ENCODE measurements at regions not wholly inside any gene's neighbourhood (a gene's known extent, or its start where the extent isn't known, plus 50 kb on each side); places are given as distances from the start of the nearest gene placed in this dataset.

- Histone ChIP-seq H3K4me1 (ENCODE audit: control insufficient read depth in 5 of 5, insufficient read depth in 5 of 5, low read length in 5 of 5) (peaks cover 0 to 31% (median 6%) of the 10 kb centered on the region in 5 donors), H3K4me3 (ENCODE audit: low read depth in 1 of 5, low read length in 5 of 5) (no peak overlapping the region), H3K36me3 (ENCODE audit: control insufficient read depth in 5 of 5, insufficient read depth in 5 of 5, low read length in 5 of 5) (no peaks in the 10 kb centered on the region), H3K27ac (ENCODE audit: low read depth, low read length) (no peak overlapping the region), H3K27me3 (ENCODE audit: control insufficient read depth in 5 of 5, insufficient read depth in 4 of 5, low read length in 5 of 5) (no peaks in the 10 kb centered on the region), H3K9ac (ENCODE audit: low read length in 5 of 5) (no peak overlapping the region), H3K9me3 (ENCODE audit: control insufficient read depth in 5 of 5, low read length in 5 of 5) (no peaks in the 10 kb centered on the region)
These were observed 179.4 kb downstream of the MAF start for GRCh38 chr16:79421126-79421525.

DNA sequence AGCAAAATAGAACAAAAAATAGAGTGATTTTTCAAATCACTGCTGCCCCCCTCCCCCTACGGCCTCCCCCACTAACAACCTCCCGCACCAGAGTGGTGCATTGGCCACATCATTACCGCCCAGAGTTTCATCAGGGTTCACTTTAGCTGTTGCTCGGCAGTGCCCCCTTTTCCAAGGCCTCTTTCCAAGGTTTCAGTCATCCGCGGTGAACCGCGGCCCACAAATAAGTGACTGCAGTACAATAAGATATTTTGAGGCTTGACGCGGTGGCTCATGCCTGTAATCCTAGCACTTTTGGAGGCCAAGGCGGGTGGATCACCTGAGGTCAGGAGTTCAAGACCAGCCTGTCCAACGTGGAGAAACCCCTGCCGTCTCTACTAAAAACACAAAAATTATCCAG lies 180.0 kb downstream of the MAF start:
- Histone ChIP-seq H3K4me3 (ENCODE audit: low read depth in 1 of 5, low read length in 5 of 5) (no peak overlapping the region), H3K9ac (ENCODE audit: low read length in 5 of 5) (no peak overlapping the region), H3K4me1 (ENCODE audit: control insufficient read depth in 5 of 5, insufficient read depth in 5 of 5, low read length in 5 of 5) (peaks cover 0 to 31% (median 8%) of the 10 kb centered on the region in 5 donors), H3K36me3 (ENCODE audit: control insufficient read depth in 5 of 5, insufficient read depth in 5 of 5, low read length in 5 of 5) (no peaks in the 10 kb centered on the region), H3K27ac (ENCODE audit: low read depth, low read length) (no peak overlapping the region), H3K27me3 (ENCODE audit: control insufficient read depth in 5 of 5, insufficient read depth in 4 of 5, low read length in 5 of 5) (no peaks in the 10 kb centered on the region), H3K9me3 (ENCODE audit: control insufficient read depth in 5 of 5, low read length in 5 of 5) (no peaks in the 10 kb centered on the region)

DNA sequence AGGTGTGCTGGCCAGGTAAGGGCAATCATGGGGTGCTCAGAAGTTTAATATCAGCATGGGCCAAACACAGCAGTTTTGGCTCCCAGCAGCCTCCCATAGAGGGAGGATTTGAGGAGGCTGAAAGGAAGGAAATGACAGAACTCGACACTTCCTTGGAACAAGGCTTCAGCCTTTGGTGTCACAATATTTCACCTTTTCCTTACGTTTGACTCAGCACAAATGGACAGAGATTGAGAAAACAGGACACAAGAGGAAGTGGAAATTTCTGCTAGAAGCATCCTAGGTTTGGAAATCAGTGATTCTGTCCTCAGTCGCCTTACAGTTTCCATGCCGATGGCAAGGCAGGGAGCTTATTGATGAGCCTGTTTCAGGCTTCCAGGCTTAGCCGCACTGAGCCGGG lies 181.4 kb downstream of the MAF start:
- Histone ChIP-seq H3K27me3 (ENCODE audit: control insufficient read depth in 5 of 5, insufficient read depth in 4 of 5, low read length in 5 of 5) (no peaks in the 10 kb centered on the region), H3K9me3 (ENCODE audit: control insufficient read depth in 5 of 5, low read length in 5 of 5) (no peaks in the 10 kb centered on the region), H3K4me1 (ENCODE audit: control insufficient read depth in 5 of 5, insufficient read depth in 5 of 5, low read length in 5 of 5) (peaks cover 0 to 31% (median 8%) of the 10 kb centered on the region in 5 donors), H3K36me3 (ENCODE audit: control insufficient read depth in 5 of 5, insufficient read depth in 5 of 5, low read length in 5 of 5) (no peaks in the 10 kb centered on the region), H3K27ac (ENCODE audit: low read depth, low read length) (no peak overlapping the region), H3K9ac (ENCODE audit: low read length in 5 of 5) (peak overlapping the region in 1 of 5 donors; percentile 21), H3K4me3 (ENCODE audit: low read depth in 1 of 5, low read length in 5 of 5) (no peak overlapping the region)

DNA sequence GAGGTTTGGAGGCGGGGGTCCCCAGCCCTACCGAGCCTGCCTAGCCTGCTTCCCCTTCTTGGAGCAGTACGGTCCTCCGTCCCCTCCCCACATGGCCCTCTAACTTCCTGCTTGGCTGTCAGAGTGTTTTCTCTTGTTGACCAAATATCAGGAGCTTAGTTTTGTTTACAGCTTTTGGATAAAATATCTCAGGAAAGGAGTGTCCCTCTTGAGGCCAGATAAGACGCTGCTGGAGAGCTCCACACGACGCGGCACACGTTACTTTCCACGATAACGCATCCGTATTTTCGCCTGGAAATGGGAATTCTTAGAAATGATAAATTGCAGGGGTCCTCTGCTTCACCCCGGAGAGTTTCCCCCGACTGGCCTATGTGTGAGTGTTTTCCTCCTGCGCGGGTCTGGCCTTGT lies 182.9 kb downstream of the MAF start:
- H3K27ac ChIP-seq (ENCODE audit: low read depth, low read length): no peak overlapping the region
- peaks cover 0 to 31% (median 8%) of the 10 kb centered on the region in 5 donors for H3K4me1 ChIP-seq (ENCODE audit: control insufficient read depth in 5 of 5, insufficient read depth in 5 of 5, low read length in 5 of 5)
- H3K9ac ChIP-seq (ENCODE audit: low read length in 5 of 5): no peak overlapping the region
- H3K27me3 ChIP-seq (ENCODE audit: control insufficient read depth in 5 of 5, insufficient read depth in 4 of 5, low read length in 5 of 5): no peaks in the 10 kb centered on the region
- H3K9me3 ChIP-seq (ENCODE audit: control insufficient read depth in 5 of 5, low read length in 5 of 5): no peaks in the 10 kb centered on the region
- H3K36me3 ChIP-seq (ENCODE audit: control insufficient read depth in 5 of 5, insufficient read depth in 5 of 5, low read length in 5 of 5): no peaks in the 10 kb centered on the region
- peak overlapping the region in 3 of 5 donors; percentile 4 to 44 (median 11) for H3K4me3 ChIP-seq (ENCODE audit: low read depth in 1 of 5, low read length in 5 of 5)

- Histone ChIP-seq H3K36me3 (ENCODE audit: control insufficient read depth in 5 of 5, insufficient read depth in 5 of 5, low read length in 5 of 5) (no peaks in the 10 kb centered on the region), H3K9ac (ENCODE audit: low read length in 5 of 5) (no peak overlapping the region), H3K9me3 (ENCODE audit: control insufficient read depth in 5 of 5, low read length in 5 of 5) (no peaks in the 10 kb centered on the region), H3K27me3 (ENCODE audit: control insufficient read depth in 5 of 5, insufficient read depth in 4 of 5, low read length in 5 of 5) (no peaks in the 10 kb centered on the region), H3K4me3 (ENCODE audit: low read depth in 1 of 5, low read length in 5 of 5) (no peak overlapping the region), H3K4me1 (ENCODE audit: control insufficient read depth in 5 of 5, insufficient read depth in 5 of 5, low read length in 5 of 5) (peaks cover 0 to 31% (median 8%) of the 10 kb centered on the region in 5 donors), H3K27ac (ENCODE audit: low read depth, low read length) (no peak overlapping the region)
These were observed 184.4 kb downstream of the MAF start for GRCh38 chr16:79415983-79416640.

GRCh38 chr16:79412783-79413225 lies 187.7 kb downstream of the MAF start:
- H3K4me3 ChIP-seq (ENCODE audit: low read depth in 1 of 5, low read length in 5 of 5): no peak overlapping the region
- no peak overlapping the region for H3K27ac ChIP-seq (ENCODE audit: low read depth, low read length)
- no peak overlapping the region for H3K9ac ChIP-seq (ENCODE audit: low read length in 5 of 5)
- no peaks in the 10 kb centered on the region for H3K36me3 ChIP-seq (ENCODE audit: control insufficient read depth in 5 of 5, insufficient read depth in 5 of 5, low read length in 5 of 5)
- H3K9me3 ChIP-seq (ENCODE audit: control insufficient read depth in 5 of 5, low read length in 5 of 5): no peaks in the 10 kb centered on the region
- no peaks in the 10 kb centered on the region for H3K27me3 ChIP-seq (ENCODE audit: control insufficient read depth in 5 of 5, insufficient read depth in 4 of 5, low read length in 5 of 5)
- H3K4me1 ChIP-seq (ENCODE audit: control insufficient read depth in 5 of 5, insufficient read depth in 5 of 5, low read length in 5 of 5): peaks cover 0 to 12% (median 5%) of the 10 kb centered on the region in 5 donors

DNA sequence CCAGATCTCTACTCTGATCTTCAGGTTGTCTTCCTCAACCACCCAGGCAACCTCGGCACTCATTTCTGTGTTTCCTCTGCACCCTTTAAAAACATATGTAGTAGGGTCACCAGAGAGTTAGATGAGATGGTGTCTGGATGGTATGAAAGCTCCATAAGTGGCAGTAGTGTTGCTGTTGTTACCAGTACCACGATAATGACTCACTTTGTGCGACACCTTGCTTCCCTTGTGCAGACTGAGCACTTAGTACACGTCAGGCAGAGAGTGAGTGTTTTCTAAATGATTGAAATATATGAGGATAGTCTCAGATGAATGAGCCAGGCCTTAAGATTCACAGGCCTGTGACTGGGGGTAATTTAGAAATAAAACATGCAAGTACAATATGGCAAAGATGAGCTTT lies 188.7 kb downstream of the MAF start:
- H3K4me3 ChIP-seq (ENCODE audit: low read depth in 1 of 5, low read length in 5 of 5): no peak overlapping the region
- H3K4me1 ChIP-seq (ENCODE audit: control insufficient read depth in 5 of 5, insufficient read depth in 5 of 5, low read length in 5 of 5): peaks cover 0 to 2% (median 1%) of the 10 kb centered on the region in 5 donors
- H3K36me3 ChIP-seq (ENCODE audit: control insufficient read depth in 5 of 5, insufficient read depth in 5 of 5, low read length in 5 of 5): no peaks in the 10 kb centered on the region
- H3K9ac ChIP-seq (ENCODE audit: low read length in 5 of 5): no peak overlapping the region
- no peaks in the 10 kb centered on the region for H3K9me3 ChIP-seq (ENCODE audit: control insufficient read depth in 5 of 5, low read length in 5 of 5)
- H3K27ac ChIP-seq (ENCODE audit: low read depth, low read length): no peak overlapping the region
- H3K27me3 ChIP-seq (ENCODE audit: control insufficient read depth in 5 of 5, insufficient read depth in 4 of 5, low read length in 5 of 5): no peaks in the 10 kb centered on the region

DNA sequence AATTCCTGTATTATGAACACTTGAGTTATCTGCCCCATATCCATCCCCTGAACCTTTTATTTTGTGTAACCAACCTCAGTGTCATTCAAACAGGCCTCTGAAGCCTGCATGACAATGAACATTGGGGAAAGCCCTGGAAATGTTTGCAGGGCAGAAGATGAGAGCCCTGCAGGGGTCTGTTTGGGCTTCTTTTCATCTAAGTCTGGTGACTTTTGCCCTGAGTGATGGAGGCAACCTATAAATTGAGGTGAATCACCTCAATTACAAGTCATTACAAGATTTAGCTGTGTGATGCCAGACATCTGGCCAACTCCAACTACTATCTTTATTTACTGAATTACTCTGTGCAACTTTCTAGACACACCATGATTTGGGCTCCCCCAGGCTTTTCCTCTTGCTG lies 189.2 kb downstream of the MAF start:
- Histone ChIP-seq H3K36me3 (ENCODE audit: control insufficient read depth in 5 of 5, insufficient read depth in 5 of 5, low read length in 5 of 5) (no peaks in the 10 kb centered on the region), H3K27ac (ENCODE audit: low read depth, low read length) (no peak overlapping the region), H3K9me3 (ENCODE audit: control insufficient read depth in 5 of 5, low read length in 5 of 5) (no peaks in the 10 kb centered on the region), H3K9ac (ENCODE audit: low read length in 5 of 5) (no peak overlapping the region), H3K4me3 (ENCODE audit: low read depth in 1 of 5, low read length in 5 of 5) (no peak overlapping the region), H3K4me1 (ENCODE audit: control insufficient read depth in 5 of 5, insufficient read depth in 5 of 5, low read length in 5 of 5) (peaks cover 0 to 2% (median 0%) of the 10 kb centered on the region in 5 donors), H3K27me3 (ENCODE audit: control insufficient read depth in 5 of 5, insufficient read depth in 4 of 5, low read length in 5 of 5) (no peaks in the 10 kb centered on the region)

DNA sequence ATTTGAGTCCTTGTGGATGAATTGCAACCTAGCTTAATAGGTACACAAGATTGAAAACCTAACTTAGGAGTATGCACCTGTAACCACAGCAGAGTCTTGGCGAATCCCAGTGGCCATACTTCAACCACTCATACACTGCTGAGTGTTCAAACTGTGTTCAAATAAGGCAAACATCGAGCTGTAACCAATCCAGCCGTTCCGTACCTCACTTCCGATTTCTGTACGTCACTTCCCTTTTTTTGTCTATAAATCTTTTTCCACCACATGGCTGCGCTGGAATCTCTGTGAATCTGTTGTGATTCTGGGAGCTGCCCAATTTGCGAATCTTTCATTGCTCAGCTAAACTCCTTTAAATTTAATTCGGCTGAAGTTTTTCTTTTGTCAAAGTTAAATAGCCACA lies 190.6 kb downstream of the MAF start:
- Histone ChIP-seq H3K9ac (ENCODE audit: low read length in 5 of 5) (no peak overlapping the region), H3K4me3 (ENCODE audit: low read depth in 1 of 5, low read length in 5 of 5) (no peak overlapping the region), H3K36me3 (ENCODE audit: control insufficient read depth in 5 of 5, insufficient read depth in 5 of 5, low read length in 5 of 5) (no peaks in the 10 kb centered on the region), H3K4me1 (ENCODE audit: control insufficient read depth in 5 of 5, insufficient read depth in 5 of 5, low read length in 5 of 5) (no peaks in the 10 kb centered on the region), H3K27ac (ENCODE audit: low read depth, low read length) (no peak overlapping the region), H3K27me3 (ENCODE audit: control insufficient read depth in 5 of 5, insufficient read depth in 4 of 5, low read length in 5 of 5) (no peaks in the 10 kb centered on the region), H3K9me3 (ENCODE audit: control insufficient read depth in 5 of 5, low read length in 5 of 5) (peaks cover 0 to 5% (median 4%) of the 10 kb centered on the region in 5 donors)

DNA sequence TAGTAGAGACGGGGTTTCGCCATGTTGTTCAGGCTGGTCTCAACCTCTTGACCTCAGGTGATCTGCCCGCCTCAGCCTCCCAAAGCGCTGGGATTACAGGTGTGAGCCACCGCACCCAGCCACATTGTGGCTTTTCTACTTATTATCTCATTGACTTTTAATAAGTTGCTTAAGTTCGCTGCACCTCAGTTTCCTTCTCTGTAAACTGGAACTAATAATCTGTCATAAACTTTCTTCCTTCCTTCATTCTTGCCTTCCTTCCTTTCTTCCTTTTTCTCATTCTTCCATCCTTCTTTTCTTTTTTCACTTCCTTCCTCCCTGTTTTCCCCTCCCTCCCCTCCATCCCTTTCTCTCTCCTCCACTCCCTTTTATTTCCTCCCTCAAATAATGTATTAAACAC lies 192.2 kb downstream of the MAF start:
- H3K9me3 ChIP-seq (ENCODE audit: control insufficient read depth in 5 of 5, low read length in 5 of 5): peaks cover 0 to 5% (median 4%) of the 10 kb centered on the region in 5 donors
- H3K27ac ChIP-seq (ENCODE audit: low read depth, low read length): no peak overlapping the region
- H3K4me1 ChIP-seq (ENCODE audit: control insufficient read depth in 5 of 5, insufficient read depth in 5 of 5, low read length in 5 of 5): no peaks in the 10 kb centered on the region

More for the DNA sequence above, 192.2 kb downstream of the MAF start:
- Histone ChIP-seq H3K36me3 (ENCODE audit: control insufficient read depth in 5 of 5, insufficient read depth in 5 of 5, low read length in 5 of 5) (no peaks in the 10 kb centered on the region), H3K4me3 (ENCODE audit: low read depth in 1 of 5, low read length in 5 of 5) (no peak overlapping the region), H3K9ac (ENCODE audit: low read length in 5 of 5) (no peak overlapping the region), H3K27me3 (ENCODE audit: control insufficient read depth in 5 of 5, insufficient read depth in 4 of 5, low read length in 5 of 5) (no peaks in the 10 kb centered on the region)

All from subcutaneous abdominal adipose tissue (tissue), 5 donors.